GM21717 (cell line): ENCODE measurements at regions not wholly inside any gene's neighbourhood (a gene's known extent, or its start where the extent isn't known, plus 50 kb on each side); places are given as distances from the start of the nearest gene placed in this dataset.
"Not testable (repeated sequence)": the region's sequence is repeated elsewhere in the genome, so short reads cannot be mapped to it uniquely, and the experiment has no call there.

Experiments used
- ATAC-seq: cut with Tn5 transposase; IDR thresholded peaks from one replicate; pipeline ENCODE4 v1.9.1; 2021; ENCODE audit warnings: mild to moderate bottlenecking, moderate library complexity; ENCODE audit not compliant: unreplicated experiment

GRCh38 chr12:75812271-75813018, 219.1 kb downstream of the PHLDA1 start:
- ATAC-seq = no peak

DNA sequence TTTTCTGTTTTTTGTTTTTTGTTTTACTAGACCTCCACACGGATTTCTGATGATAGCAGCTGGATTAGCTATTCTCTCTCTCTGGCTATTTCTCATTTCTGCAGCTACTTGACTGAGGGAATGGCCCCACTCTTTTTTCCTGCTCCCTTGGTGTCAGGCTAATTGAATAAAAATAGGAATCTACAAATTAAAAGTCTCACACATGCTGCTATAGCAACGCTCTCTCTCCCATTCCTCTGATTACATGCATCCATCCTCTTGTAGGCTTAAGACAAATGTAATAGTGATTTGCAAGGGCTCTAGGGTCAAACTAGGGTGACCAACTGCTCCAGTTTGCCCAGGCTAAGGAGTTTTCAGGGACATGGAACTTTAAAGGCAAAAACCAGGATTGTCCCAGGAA, 221.8 kb downstream of the PHLDA1 start:
- no peak for ATAC-seq

DNA sequence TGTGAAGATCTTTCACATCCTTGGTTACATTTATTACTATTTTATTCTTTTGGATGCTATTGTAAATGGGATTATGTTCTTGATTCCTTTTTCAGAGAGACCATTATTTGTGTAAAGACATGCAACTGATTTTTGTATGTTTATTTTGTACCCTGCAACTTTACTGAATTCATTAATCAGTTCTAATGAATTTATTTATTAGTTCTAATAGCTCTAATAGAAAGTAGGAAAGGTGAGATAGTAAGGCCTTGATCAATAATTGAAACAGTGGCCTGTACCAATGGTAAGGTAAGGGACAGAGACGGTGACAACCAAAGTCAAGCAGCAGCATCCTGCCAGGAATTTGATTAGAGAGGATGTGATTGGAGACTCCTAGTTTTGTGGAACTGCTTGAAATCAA, 224.1 kb downstream of the PHLDA1 start:
- ATAC-seq = no peak

- no peak for ATAC-seq
Observed at GRCh38 chr12:75805905-75806304, 225.7 kb downstream of the PHLDA1 start.

GRCh38 chr12:75805320-75805719, 226.3 kb downstream of the PHLDA1 start:
- ATAC-seq = no peak

GRCh38 chr12:75798136-75798926, 233.2 kb downstream of the PHLDA1 start:
- ATAC-seq = no peak

GRCh38 chr12:75795125-75795524, 236.5 kb downstream of the PHLDA1 start:
- ATAC-seq = no peak

- ATAC-seq = no peak
Observed at GRCh38 chr12:75792687-75793086, 238.9 kb downstream of the PHLDA1 start.

DNA sequence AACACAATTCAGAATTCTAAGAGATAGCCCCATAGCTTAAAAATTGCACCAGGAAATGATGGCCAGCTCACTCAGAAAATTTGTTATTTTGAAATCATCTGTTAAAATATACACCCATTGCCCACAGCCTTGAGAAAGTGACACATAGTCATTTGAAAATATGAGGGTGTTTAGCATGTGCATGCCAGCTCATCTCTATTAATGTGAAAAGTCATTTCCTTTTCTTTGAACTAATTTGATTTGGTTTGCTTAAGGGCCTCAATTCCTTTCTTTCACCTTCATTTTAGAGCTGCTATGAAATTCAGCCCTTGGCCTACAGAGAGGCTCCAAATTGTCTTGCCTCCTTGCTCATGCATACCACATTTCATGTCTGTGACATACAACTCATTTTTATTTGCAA, 241.4 kb downstream of the PHLDA1 start:
- no peak for ATAC-seq

GRCh38 chr12:75787146-75787545, 244.4 kb downstream of the PHLDA1 start:
- not testable (repeated sequence) for ATAC-seq

DNA sequence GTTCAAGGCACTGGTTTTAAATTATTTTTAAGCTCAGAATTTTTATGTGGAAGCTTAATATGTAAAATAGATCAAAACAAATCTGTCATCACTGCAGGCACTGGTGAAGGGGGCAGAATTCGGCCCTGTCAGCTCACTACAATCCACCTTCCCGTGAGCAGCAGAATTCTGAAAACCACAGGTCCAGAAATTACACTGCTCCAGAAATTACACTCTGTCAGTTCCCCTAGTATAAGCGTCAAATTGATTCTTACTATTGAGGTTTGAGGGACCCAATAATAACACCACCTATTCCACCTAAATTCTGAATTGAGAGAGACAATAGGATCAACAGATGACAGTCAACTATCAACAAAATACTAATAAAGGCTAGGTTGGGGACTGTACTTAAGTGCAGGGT, 245.5 kb downstream of the PHLDA1 start:
- ATAC-seq = no peak

DNA sequence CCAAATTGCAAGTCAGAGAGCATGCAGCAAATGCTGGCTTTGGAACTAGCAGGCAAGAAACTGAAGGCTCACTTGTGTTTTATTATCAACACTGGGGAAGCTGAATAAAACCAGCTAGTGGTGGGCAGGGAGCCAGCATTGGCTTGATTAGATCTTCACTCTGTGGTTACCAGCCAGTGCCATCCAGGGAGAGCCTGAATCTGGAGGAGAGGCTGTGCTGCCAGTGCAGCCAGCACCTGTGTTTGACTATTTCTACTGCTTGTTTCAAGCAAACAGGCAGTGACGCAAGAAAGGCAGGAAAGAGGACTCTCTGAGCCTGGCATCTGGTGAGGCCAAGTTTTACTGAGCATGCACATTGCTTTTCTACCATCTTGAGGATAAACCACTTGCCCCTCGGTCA, 247.0 kb downstream of the PHLDA1 start:
- no peak for ATAC-seq

DNA sequence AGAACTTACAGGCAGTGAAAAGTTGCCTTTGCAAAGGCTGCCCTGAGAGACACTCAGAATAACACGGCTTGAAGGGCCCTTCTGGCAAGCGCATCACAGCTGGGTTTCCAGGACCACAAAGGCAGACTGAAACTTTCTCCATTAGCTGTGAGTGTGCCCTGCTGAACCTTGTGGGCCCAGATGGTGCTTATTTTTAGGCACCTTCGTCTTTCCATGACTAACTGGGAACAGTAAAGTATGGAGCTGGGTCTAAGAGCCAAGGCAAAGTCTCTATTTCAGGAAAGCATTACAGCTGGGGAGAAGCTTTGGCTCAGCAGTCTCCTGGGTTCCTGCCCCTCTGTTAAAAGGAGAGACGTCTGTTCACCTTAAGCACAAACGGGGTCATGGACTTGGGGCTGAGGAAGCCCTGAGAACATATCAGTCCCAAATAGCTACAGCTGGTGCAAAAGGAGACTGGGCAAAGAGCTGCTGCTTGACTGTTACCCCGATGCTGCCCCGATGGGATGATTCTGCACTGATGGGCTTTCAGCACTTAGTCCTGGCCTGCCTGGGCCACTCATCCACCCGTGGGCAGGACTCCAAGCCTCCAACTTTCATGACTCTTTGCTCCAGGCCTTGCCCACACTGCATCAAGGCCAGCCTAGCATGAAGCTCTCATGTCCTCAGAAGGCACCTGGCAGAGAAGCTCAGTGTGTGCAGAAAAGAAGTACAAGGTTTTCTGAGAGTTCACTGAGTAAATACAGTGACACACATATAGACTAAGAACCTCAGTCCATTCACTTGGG, 248.3 kb downstream of the PHLDA1 start:
- no peak for ATAC-seq

GRCh38 chr12:75782069-75782581, 249.5 kb downstream of the PHLDA1 start:
- no peak for ATAC-seq

GRCh38 chr12:75781532-75782046, 250.0 kb downstream of the PHLDA1 start:
- ATAC-seq = no peak

GRCh38 chr12:75779891-75780496, 251.6 kb downstream of the PHLDA1 start:
- ATAC-seq = no peak

DNA sequence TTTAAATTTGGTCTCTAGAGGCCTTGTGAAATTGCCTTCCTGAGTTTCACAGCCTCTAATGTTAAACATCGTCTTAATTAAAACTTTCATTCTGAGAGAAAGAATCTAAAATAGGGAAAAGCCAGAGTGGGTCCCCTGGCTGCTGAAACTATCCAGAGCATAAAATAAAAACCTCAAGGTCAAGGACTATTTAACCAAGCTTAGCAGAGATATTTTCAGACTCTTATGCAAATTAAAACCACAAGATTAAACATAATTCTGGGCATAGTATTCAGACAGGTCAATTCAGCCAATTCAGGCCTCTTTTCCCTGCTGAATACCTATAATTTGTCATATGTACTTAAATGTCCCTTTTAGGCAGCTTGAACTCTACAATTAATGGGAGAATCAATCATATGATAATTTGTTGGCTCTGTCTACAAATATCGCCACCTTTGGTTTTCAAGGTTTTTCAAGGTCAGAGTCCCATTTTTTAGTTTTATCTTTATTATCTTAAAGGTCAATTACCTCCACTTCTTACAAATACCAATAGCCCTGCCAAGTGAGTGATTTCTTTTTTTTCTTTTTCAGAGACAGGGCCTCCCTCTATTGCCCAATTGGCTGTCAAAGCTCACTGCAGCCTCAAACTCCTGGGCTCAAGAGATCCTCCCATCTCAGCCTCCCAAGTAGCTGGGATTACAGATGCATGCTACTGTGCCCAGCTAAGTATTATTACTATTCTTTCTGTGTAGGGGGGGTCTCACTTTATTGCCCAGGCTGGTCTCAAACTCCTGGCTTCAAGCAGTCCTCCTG, 257.1 kb downstream of the PHLDA1 start:
- peak; percentile 63 for ATAC-seq

- no peak for ATAC-seq
Observed at GRCh38 chr12:75773377-75773776, 258.2 kb downstream of the PHLDA1 start.

DNA sequence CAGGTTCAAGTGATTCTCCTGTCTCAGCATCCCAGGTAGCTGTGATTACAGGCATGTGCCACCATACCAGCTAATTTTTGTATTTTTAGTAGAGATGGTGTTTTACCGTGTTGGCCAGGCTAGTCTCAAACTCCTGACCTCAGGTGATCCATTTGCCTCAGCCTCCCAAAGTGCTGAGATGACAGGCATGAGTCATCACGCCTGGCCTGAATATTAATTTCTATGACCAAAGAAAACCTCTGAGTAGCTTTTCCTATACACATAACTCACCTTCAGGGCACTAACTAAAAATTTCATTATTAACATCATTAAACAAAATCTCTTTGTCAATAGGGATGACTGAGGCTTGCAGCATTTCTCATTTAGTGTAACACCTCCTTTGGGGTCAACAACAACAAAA, 259.6 kb upstream of the KRR1 start:
- ATAC-seq = no peak

- no peak for ATAC-seq
Observed at GRCh38 chr12:75767957-75768356, 256.5 kb upstream of the KRR1 start.
